Endothelial cell of umbilical vein (primary cell): ENCODE measurements at regions not wholly inside any gene's neighbourhood (a gene's known extent, or its start where the extent isn't known, plus 50 kb on each side); places are given as distances from the start of the nearest gene placed in this dataset.

Experiments used
- BruUV-seq: library from RNA; stranded (reverse); fragments of 400-500 nt; replicated peaks from 2 replicates; lab custom pipeline; 2021; lab: Mats Ljungman, UMichigan
- CTCF ChIA-PET: fragments of 300-600, 350-600 bp; sonication (Branson Sonifier 250); formaldehyde crosslinking; loops from one replicate; lab custom pipeline; 2021; ENCODE audit warnings: antibody characterized with exemption, inconsistent platforms; lab: Charles Lee
- POLR2A ChIA-PET: fragments of 300-600, 350-600 bp; sonication (Branson Sonifier 250); formaldehyde crosslinking; loops from one replicate; lab custom pipeline; 2021; ENCODE audit warnings: antibody characterized with exemption, inconsistent platforms; lab: Charles Lee
- DNase-seq: peaks from one replicate; pipeline ENCODE4 v3.0.0-alpha.2; 2011; ENCODE audit warnings: low read depth, low spot score
- FAIRE-seq: peaks from 2 replicates; lab custom pipeline; 2011; peaks lifted over from hg19 to GRCh38; lab: Jason Lieb, UNC
- H2AFZ ChIP-seq: 2 replicates; pipeline ENCODE4 v1.6.0; 2012; ENCODE audit warnings: low read depth, low read length, control low read depth, inconsistent platforms
- H3K27ac ChIP-seq: 2 replicates; pipeline ENCODE4 v1.5.1; 2011; ENCODE audit warnings: low read depth, mild to moderate bottlenecking, control low read depth, low read length, moderate library complexity; ENCODE audit not compliant: insufficient read depth
- H3K27me3 ChIP-seq, 2 experiments: 2 replicates each; pipeline versions ENCODE4 v1.6.0 to v1.6.1; 2011; ENCODE audit warnings: low read length in 2 of 2, mixed read lengths in 1 of 2; ENCODE audit not compliant: control insufficient read depth in 2 of 2, insufficient read depth in 2 of 2
- H3K36me3 ChIP-seq, 2 experiments: 2 replicates in 1 of 2; 3 replicates in 1 of 2; pipeline ENCODE4 v1.5.1; 2011; ENCODE audit warnings: low read length in 2 of 2, mild to moderate bottlenecking in 1 of 2, moderate library complexity in 1 of 2; ENCODE audit not compliant: control insufficient read depth in 2 of 2, insufficient read depth in 2 of 2; ENCODE audit errors: extremely low read depth in 1 of 2
- H3K4me1 ChIP-seq: 3 replicates; pipeline ENCODE4 v1.5.1; 2011; ENCODE audit warnings: mild to moderate bottlenecking, low read length; ENCODE audit not compliant: control insufficient read depth, insufficient read depth; ENCODE audit errors: extremely low read depth
- H3K4me2 ChIP-seq: 2 replicates; pipeline ENCODE4 v1.6.1; 2011; ENCODE audit warnings: low read length, control low read depth, mixed read lengths; ENCODE audit not compliant: insufficient read depth
- H3K4me3 ChIP-seq, 3 experiments: fragments of 200-600 bp in 1 of 3; sonication (generic), shearing (Covaris generic) in 1 of 3; replicated peaks in 1 of 3; 2 replicates each; pipeline ENCODE4 v1.5.1; 2011 to 2016; ENCODE audit warnings: control low read depth in 3 of 3, low read length in 3 of 3, mild to moderate bottlenecking in 2 of 3, inconsistent platforms in 1 of 3, low read depth in 1 of 3, moderate library complexity in 1 of 3; ENCODE audit not compliant: insufficient read depth in 1 of 3
- H3K79me2 ChIP-seq: 2 replicates; pipeline ENCODE4 v1.6.0; 2012; ENCODE audit warnings: low read length, inconsistent platforms; ENCODE audit not compliant: control insufficient read depth, insufficient read depth
- H3K9ac ChIP-seq: replicated peaks from 2 replicates; pipeline ENCODE3; 2011; ENCODE audit warnings: low read length, control low read depth; ENCODE audit not compliant: insufficient read depth; ENCODE audit errors: extremely low read depth
- H3K9me1 ChIP-seq: replicated peaks from 3 replicates; pipeline ENCODE4 v1.6.0; 2011; ENCODE audit warnings: mild to moderate bottlenecking, low read length; ENCODE audit not compliant: control insufficient read depth, insufficient read depth; ENCODE audit errors: extremely low read depth
- H3K9me3 ChIP-seq: replicated peaks from 2 replicates; pipeline ENCODE4 v1.5.1; 2012; ENCODE audit warnings: low read length, inconsistent platforms; ENCODE audit not compliant: control insufficient read depth, insufficient read depth
- H4K20me1 ChIP-seq: replicated peaks from 2 replicates; pipeline ENCODE3; 2011; ENCODE audit warnings: mild to moderate bottlenecking, low read length; ENCODE audit not compliant: control insufficient read depth, insufficient read depth; ENCODE audit errors: extremely low read depth
- EZH2 ChIP-seq: IDR thresholded peaks from 2 replicates; pipeline ENCODE4 v1.6.1; 2012; ENCODE audit warnings: borderline replicate concordance, low read depth, mild to moderate bottlenecking, moderate library complexity, low read length, inconsistent platforms; ENCODE audit not compliant: severe bottlenecking
- FOS ChIP-seq: IDR thresholded peaks from 2 replicates; pipeline ENCODE4 v1.6.1; 2011; ENCODE audit warnings: mild to moderate bottlenecking, low read length, moderate library complexity, borderline replicate concordance; ENCODE audit not compliant: insufficient read depth
- GATA2 ChIP-seq: IDR thresholded peaks from 2 replicates; pipeline ENCODE4 v1.7.0; 2011; ENCODE audit warnings: low read depth, mild to moderate bottlenecking, moderate library complexity, mixed read lengths, low read length; ENCODE audit not compliant: insufficient read length, insufficient read depth
- JUN ChIP-seq: IDR thresholded peaks from 2 replicates; pipeline ENCODE4 v1.6.1; 2011; ENCODE audit warnings: borderline replicate concordance, low read depth; ENCODE audit not compliant: insufficient read length, insufficient read depth
- MYC ChIP-seq: IDR thresholded peaks from one replicate; pipeline ENCODE4 v1.6.1; 2011; ENCODE audit warnings: mild to moderate bottlenecking, low read depth, low read length
- POLR2A ChIP-seq: IDR thresholded peaks from 2 replicates; pipeline ENCODE4 v1.6.1; 2012; ENCODE audit warnings: low read depth, mild to moderate bottlenecking, control low read depth, low read length
- dilution Hi-C: fragments of 300-500 bp; cut with MboI; formaldehyde crosslinking; loops from one replicate; pipeline ENCODE4 v1.15.0; 2019; ENCODE audit warnings: low sequenced_read_pairs; ENCODE audit not compliant: extremely low pct_ligation_motif_present
- intact Hi-C: fragments of 100-400 bp; cut with micrococcal nuclease; formaldehyde crosslinking; loops from one replicate; pipeline ENCODE4 v1.10.0; 2022
- TF ChIP-seq, protein P1 (sequence below), 2 donors: IDR thresholded peaks; 1 replicate in 1 of 2; 2 replicates in 1 of 2; pipeline ENCODE4 v1.5.1; 2011; ENCODE audit warnings: low read length in 2 of 2, mild to moderate bottlenecking in 2 of 2, moderate library complexity in 2 of 2, control low read depth in 1 of 2, inconsistent platforms in 1 of 2, low read depth in 1 of 2; ENCODE audit not compliant: insufficient read depth in 1 of 2; ENCODE audit errors: extremely low read depth in 1 of 2
- TF ChIP-seq, protein P2 (sequence below): IDR thresholded peaks from 2 replicates; pipeline ENCODE4 v1.6.1; 2011; ENCODE audit not compliant: insufficient read depth, insufficient read length

DNA sequence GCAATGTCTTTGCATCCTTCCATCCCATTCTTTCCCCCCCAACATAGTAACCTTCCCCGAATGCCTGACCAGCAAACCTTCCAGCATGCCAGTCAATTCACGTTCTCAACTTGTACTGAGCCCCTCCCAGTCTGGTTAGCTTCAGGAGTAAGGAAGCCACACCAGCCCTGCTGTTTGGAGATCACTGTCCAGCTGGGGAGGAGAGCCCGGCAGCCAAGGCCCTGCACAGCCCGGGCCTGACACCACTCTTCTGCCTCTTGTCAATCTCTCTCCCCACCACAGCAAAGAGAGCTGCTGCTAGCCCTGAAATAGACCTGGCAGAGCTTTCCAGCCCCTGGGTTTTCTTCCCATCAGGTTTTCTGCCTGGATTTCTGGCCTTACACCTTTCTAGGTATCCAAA is 185.8 kb upstream of the ID2 start:
- no peak overlapping the region for H3K4me2 ChIP-seq
- no peak for DNase-seq
- no peaks in the 10 kb centered on the region for H3K79me2 ChIP-seq
- H4K20me1 ChIP-seq = no peaks in the 10 kb centered on the region
- H3K27me3 ChIP-seq = no peaks in the 10 kb centered on the region
- H3K9ac ChIP-seq = no peak overlapping the region
- H3K27ac ChIP-seq = no peak overlapping the region
- no peak overlapping the region for H2AFZ ChIP-seq
- dilution Hi-C loops = no loop called here
- no peaks in the 10 kb centered on the region for H3K9me3 ChIP-seq
- BruUV-seq = no TSS peak
- H3K4me1 ChIP-seq = no peaks in the 10 kb centered on the region
- no peaks in the 10 kb centered on the region for H3K36me3 ChIP-seq
- intact Hi-C loops = no loop called here
- POLR2A ChIA-PET = no interaction called here
- CTCF ChIA-PET = no interaction called here
- H3K4me3 ChIP-seq = no peak overlapping the region
- TF ChIP-seq MYC (no peak), EZH2 (no peak), FOS (no peak), GATA2 (no peak), JUN (no peak), POLR2A (no peak)
- TF ChIP-seq, protein P1, sequence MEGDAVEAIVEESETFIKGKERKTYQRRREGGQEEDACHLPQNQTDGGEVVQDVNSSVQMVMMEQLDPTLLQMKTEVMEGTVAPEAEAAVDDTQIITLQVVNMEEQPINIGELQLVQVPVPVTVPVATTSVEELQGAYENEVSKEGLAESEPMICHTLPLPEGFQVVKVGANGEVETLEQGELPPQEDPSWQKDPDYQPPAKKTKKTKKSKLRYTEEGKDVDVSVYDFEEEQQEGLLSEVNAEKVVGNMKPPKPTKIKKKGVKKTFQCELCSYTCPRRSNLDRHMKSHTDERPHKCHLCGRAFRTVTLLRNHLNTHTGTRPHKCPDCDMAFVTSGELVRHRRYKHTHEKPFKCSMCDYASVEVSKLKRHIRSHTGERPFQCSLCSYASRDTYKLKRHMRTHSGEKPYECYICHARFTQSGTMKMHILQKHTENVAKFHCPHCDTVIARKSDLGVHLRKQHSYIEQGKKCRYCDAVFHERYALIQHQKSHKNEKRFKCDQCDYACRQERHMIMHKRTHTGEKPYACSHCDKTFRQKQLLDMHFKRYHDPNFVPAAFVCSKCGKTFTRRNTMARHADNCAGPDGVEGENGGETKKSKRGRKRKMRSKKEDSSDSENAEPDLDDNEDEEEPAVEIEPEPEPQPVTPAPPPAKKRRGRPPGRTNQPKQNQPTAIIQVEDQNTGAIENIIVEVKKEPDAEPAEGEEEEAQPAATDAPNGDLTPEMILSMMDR (IDR thresholded peaks at IDR 0.05; ENCODE audit: extremely low read depth in 1 of 2, insufficient read depth in 1 of 2, low read depth in 1 of 2, low read length in 2 of 2) = no peak
- TF ChIP-seq, protein P2, sequence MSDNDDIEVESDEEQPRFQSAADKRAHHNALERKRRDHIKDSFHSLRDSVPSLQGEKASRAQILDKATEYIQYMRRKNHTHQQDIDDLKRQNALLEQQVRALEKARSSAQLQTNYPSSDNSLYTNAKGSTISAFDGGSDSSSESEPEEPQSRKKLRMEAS = no peak
- no peak for FAIRE-seq
- H3K9me1 ChIP-seq = no peaks in the 10 kb centered on the region
